HCT116 (cell line): ENCODE measurements at regions not wholly inside any gene's neighbourhood (a gene's known extent, or its start where the extent isn't known, plus 50 kb on each side); places are given as distances from the start of the nearest gene placed in this dataset.

Source experiments
- CBX3 ChIP-seq: IDR thresholded peaks from 2 replicates; pipeline ENCODE4 v1.6.1; 2012; ENCODE audit warnings: low read depth
- EGR1 ChIP-seq: IDR thresholded peaks from 2 replicates; pipeline ENCODE4 v1.6.1; 2012; ENCODE audit warnings: low read depth
- EZH2 ChIP-seq: fragments of 200-600 bp; sonication (generic); IDR thresholded peaks from 2 replicates; pipeline ENCODE4 v1.6.1; 2017; ENCODE audit warnings: antibody characterized with exemption, mixed run types
- FOSL1 ChIP-seq: IDR thresholded peaks from 2 replicates; pipeline ENCODE4 v1.6.1; 2012; ENCODE audit warnings: low read depth
- POLR2A ChIP-seq: IDR thresholded peaks from 2 replicates; pipeline ENCODE4 v1.7.0; 2011; ENCODE audit warnings: borderline replicate concordance; ENCODE audit not compliant: insufficient read depth, insufficient read length; ENCODE audit errors: extremely low read depth
- POLR2AphosphoS5 ChIP-seq: IDR thresholded peaks from 2 replicates; pipeline ENCODE4 v1.6.1; 2011; ENCODE audit warnings: mild to moderate bottlenecking, low read depth, low read length, moderate library complexity
- RAD21 ChIP-seq: IDR thresholded peaks from 2 replicates; pipeline ENCODE4 v1.6.1; 2012; ENCODE audit warnings: low read depth, mild to moderate bottlenecking
- SIN3A ChIP-seq: IDR thresholded peaks from 2 replicates; pipeline ENCODE4 v1.6.1; 2012; ENCODE audit warnings: low read depth
- SP1 ChIP-seq: IDR thresholded peaks from 2 replicates; pipeline ENCODE4 v1.6.1; 2012; ENCODE audit warnings: low read depth
- SRF ChIP-seq: IDR thresholded peaks from 2 replicates; pipeline ENCODE4 v1.6.1; 2012; ENCODE audit warnings: low read depth
- YY1 ChIP-seq: IDR thresholded peaks from 2 replicates; pipeline ENCODE4 v1.6.1; 2011; ENCODE audit warnings: low read length, low read depth, moderate library complexity, mild to moderate bottlenecking; ENCODE audit not compliant: insufficient replicate concordance; ENCODE audit errors: extremely low read depth
- TF ChIP-seq, protein P1 (sequence below), 3 experiments: fragments of 200-600 bp in 1 of 3; sonication (generic) in 1 of 3; IDR thresholded peaks in 2 of 3; conservative IDR thresholded peaks in 1 of 3; 2 replicates each; pipeline ENCODE4 v1.5.1; 2012 to 2017; ENCODE audit warnings: low read depth in 2 of 3, low read length in 2 of 3, antibody characterized with exemption in 1 of 3, borderline replicate concordance in 1 of 3, control low read depth in 1 of 3, mild to moderate bottlenecking in 1 of 3, mixed read lengths in 1 of 3, mixed run types in 1 of 3, moderate library complexity in 1 of 3; ENCODE audit not compliant: insufficient read depth in 1 of 3
- TF ChIP-seq, protein P2 (sequence below): IDR thresholded peaks from 2 replicates; pipeline ENCODE4 v1.6.1; 2012

- TF ChIP-seq, protein P1, sequence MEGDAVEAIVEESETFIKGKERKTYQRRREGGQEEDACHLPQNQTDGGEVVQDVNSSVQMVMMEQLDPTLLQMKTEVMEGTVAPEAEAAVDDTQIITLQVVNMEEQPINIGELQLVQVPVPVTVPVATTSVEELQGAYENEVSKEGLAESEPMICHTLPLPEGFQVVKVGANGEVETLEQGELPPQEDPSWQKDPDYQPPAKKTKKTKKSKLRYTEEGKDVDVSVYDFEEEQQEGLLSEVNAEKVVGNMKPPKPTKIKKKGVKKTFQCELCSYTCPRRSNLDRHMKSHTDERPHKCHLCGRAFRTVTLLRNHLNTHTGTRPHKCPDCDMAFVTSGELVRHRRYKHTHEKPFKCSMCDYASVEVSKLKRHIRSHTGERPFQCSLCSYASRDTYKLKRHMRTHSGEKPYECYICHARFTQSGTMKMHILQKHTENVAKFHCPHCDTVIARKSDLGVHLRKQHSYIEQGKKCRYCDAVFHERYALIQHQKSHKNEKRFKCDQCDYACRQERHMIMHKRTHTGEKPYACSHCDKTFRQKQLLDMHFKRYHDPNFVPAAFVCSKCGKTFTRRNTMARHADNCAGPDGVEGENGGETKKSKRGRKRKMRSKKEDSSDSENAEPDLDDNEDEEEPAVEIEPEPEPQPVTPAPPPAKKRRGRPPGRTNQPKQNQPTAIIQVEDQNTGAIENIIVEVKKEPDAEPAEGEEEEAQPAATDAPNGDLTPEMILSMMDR (IDR thresholded peaks at IDR 0.05 in 2 of 3, conservative IDR thresholded peaks at IDR 0.05 in 1 of 3; ENCODE audit: borderline replicate concordance in 1 of 3, insufficient read depth in 1 of 3, low read depth in 2 of 3, low read length in 2 of 3): no peak
- TF ChIP-seq YY1: no peak
- no peak for TF ChIP-seq POLR2A
- TF ChIP-seq POLR2AphosphoS5: no peak
- no peak for TF ChIP-seq SIN3A
- no peak for TF ChIP-seq FOSL1
- TF ChIP-seq, protein P2, sequence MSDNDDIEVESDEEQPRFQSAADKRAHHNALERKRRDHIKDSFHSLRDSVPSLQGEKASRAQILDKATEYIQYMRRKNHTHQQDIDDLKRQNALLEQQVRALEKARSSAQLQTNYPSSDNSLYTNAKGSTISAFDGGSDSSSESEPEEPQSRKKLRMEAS: no peak
- no peak for TF ChIP-seq EZH2
- no peak for TF ChIP-seq RAD21
- no peak for TF ChIP-seq SP1
- no peak for TF ChIP-seq EGR1
- no peak for TF ChIP-seq SRF
- no peak for TF ChIP-seq CBX3
Measured at GRCh38 chr6:167668754-167669552, 157.8 kb upstream of the AFDN start.
